Peyer's patch (tissue), 4 donors: ENCODE measurements at regions not wholly inside any gene's neighbourhood (a gene's known extent, or its start where the extent isn't known, plus 50 kb on each side); places are given as distances from the start of the nearest gene placed in this dataset.

ENCODE experiments used
- POLR2A ChIP-seq, 2 donors: fragments of 450-650 bp; IDR thresholded peaks; one replicate each; pipeline ENCODE4 v1.5.1; 2017; ENCODE audit warnings: antibody characterized with exemption in 2 of 2, mild to moderate bottlenecking in 2 of 2, moderate library complexity in 2 of 2
- TF ChIP-seq, protein P1 (sequence below), 6 experiments: fragments of 450-650 bp in 4 of 6; fragments of 200-600 bp in 2 of 6; sonication (generic) in 1 of 6; IDR thresholded peaks; one replicate each; pipeline ENCODE4 v1.5.1; 2017 to 2019; ENCODE audit warnings: antibody characterized with exemption in 6 of 6, mild to moderate bottlenecking in 3 of 6, moderate library complexity in 1 of 6

DNA sequence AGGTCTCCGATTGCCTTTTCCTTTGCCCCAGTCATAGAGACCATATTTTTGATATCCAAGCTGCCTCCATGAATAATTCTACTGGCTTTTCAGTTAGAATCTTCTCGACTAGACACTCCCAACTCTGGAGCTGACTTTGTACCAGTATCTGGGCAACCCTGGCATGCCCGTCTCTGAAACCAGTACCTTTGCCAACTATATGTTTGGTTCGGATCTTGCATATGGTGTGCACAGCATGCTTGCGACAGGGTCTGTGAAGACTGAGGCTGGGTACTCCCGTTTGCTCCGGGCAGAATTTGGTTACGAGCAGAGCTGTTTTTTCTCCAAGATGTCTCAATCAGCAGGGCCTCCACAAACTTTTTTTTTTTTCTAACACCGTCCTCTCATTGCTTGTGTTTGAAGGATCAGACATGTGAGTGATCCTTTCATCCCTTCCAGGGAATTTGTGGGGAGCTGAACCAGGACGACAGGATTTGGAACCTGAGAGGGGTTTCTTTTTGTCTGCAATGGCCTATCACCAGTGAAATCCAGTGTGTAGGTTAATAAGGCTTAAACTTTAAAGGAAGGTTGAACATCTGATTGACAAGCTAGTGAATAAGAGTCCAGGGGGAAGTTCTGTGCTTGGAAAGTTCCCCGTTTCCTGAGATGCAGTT is 322.3 kb downstream of the MYCN start:
- TF ChIP-seq POLR2A (IDR thresholded peaks at IDR 0.05) = no peak
- TF ChIP-seq, protein P1, sequence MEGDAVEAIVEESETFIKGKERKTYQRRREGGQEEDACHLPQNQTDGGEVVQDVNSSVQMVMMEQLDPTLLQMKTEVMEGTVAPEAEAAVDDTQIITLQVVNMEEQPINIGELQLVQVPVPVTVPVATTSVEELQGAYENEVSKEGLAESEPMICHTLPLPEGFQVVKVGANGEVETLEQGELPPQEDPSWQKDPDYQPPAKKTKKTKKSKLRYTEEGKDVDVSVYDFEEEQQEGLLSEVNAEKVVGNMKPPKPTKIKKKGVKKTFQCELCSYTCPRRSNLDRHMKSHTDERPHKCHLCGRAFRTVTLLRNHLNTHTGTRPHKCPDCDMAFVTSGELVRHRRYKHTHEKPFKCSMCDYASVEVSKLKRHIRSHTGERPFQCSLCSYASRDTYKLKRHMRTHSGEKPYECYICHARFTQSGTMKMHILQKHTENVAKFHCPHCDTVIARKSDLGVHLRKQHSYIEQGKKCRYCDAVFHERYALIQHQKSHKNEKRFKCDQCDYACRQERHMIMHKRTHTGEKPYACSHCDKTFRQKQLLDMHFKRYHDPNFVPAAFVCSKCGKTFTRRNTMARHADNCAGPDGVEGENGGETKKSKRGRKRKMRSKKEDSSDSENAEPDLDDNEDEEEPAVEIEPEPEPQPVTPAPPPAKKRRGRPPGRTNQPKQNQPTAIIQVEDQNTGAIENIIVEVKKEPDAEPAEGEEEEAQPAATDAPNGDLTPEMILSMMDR (IDR thresholded peaks at IDR 0.05) = no peak
